IMR-90 (cell line): ENCODE measurements at regions not wholly inside any gene's neighbourhood (a gene's known extent, or its start where the extent isn't known, plus 50 kb on each side); places are given as distances from the start of the nearest gene placed in this dataset.

Source experiments
- BHLHE40 ChIP-seq: fragments of 150-350 bp; IDR thresholded peaks from 2 replicates; pipeline ENCODE4 v1.6.1; 2016; ENCODE audit warnings: mild to moderate bottlenecking, low read depth, low read length
- MAZ ChIP-seq: IDR thresholded peaks from 2 replicates; pipeline ENCODE4 v1.6.1; 2012; ENCODE audit warnings: low read depth, mild to moderate bottlenecking, low read length, improper control_type of control experiment, moderate library complexity, borderline replicate concordance
- NFE2L2 ChIP-seq: fragments of 150-350 bp; IDR thresholded peaks from 2 replicates; pipeline ENCODE4 v1.6.1; 2016; ENCODE audit warnings: low read depth, mild to moderate bottlenecking, low read length
- POLR2A ChIP-seq: IDR thresholded peaks from 2 replicates; pipeline ENCODE4 v1.6.1; 2012; ENCODE audit warnings: mild to moderate bottlenecking, low read depth, low read length
- RAD21 ChIP-seq: IDR thresholded peaks from 2 replicates; pipeline ENCODE4 v1.6.1; 2012; ENCODE audit warnings: low read length, improper control_type of control experiment
- RCOR1 ChIP-seq: IDR thresholded peaks from 2 replicates; pipeline ENCODE4 v1.6.1; 2012; ENCODE audit warnings: mild to moderate bottlenecking, low read length, improper control_type of control experiment; ENCODE audit not compliant: insufficient replicate concordance
- RFX5 ChIP-seq: IDR thresholded peaks from 2 replicates; pipeline ENCODE4 v1.8.0; 2012; ENCODE audit warnings: low read depth, mild to moderate bottlenecking, low read length, moderate library complexity
- SMC3 ChIP-seq: fragments of 150-350 bp; IDR thresholded peaks from 2 replicates; pipeline ENCODE4 v1.6.1; 2016; ENCODE audit warnings: low read depth, mild to moderate bottlenecking, antibody characterized with exemption, low read length, moderate library complexity
- TF ChIP-seq, protein P1 (sequence below): conservative IDR thresholded peaks from 2 replicates; pipeline ENCODE4 v1.5.1; 2012; ENCODE audit warnings: mild to moderate bottlenecking, low read depth, low read length, improper control_type of control experiment
- TF ChIP-seq, protein P2 (sequence below): fragments of 150-350 bp; IDR thresholded peaks from 2 replicates; pipeline ENCODE4 v1.6.1; 2017; ENCODE audit warnings: mild to moderate bottlenecking, antibody characterized with exemption, low read length, low read depth
- TF ChIP-seq, protein P3 (sequence below): fragments of 150-350 bp; IDR thresholded peaks from 2 replicates; pipeline ENCODE4 v1.6.1; 2016; ENCODE audit warnings: low read depth, mild to moderate bottlenecking, low read length, moderate library complexity, borderline replicate concordance

DNA sequence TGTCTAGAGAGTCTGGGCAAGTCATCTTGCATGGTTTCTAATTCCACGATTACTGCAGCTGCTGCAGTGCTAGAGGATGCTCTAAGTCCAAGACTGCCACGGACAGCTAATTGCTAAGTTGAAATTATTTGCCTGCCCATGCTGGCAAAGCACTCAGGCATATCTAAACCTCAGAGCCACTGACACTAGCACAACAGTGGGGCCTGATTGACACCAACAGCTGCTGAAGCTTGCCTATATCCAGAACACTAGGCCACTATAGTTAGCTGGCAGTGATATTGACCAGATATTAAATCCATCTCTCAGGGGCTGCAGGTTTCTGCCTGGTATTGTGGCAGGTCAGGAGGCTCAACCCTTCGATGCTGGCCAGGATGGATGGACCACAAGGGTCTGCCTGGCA is 103.9 kb downstream of the DCAF12L1 start:
- TF ChIP-seq RAD21 = no peak
- TF ChIP-seq, protein P1, sequence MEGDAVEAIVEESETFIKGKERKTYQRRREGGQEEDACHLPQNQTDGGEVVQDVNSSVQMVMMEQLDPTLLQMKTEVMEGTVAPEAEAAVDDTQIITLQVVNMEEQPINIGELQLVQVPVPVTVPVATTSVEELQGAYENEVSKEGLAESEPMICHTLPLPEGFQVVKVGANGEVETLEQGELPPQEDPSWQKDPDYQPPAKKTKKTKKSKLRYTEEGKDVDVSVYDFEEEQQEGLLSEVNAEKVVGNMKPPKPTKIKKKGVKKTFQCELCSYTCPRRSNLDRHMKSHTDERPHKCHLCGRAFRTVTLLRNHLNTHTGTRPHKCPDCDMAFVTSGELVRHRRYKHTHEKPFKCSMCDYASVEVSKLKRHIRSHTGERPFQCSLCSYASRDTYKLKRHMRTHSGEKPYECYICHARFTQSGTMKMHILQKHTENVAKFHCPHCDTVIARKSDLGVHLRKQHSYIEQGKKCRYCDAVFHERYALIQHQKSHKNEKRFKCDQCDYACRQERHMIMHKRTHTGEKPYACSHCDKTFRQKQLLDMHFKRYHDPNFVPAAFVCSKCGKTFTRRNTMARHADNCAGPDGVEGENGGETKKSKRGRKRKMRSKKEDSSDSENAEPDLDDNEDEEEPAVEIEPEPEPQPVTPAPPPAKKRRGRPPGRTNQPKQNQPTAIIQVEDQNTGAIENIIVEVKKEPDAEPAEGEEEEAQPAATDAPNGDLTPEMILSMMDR = no peak
- no peak for TF ChIP-seq NFE2L2
- TF ChIP-seq RCOR1 = no peak
- no peak for TF ChIP-seq POLR2A
- TF ChIP-seq, protein P2, sequence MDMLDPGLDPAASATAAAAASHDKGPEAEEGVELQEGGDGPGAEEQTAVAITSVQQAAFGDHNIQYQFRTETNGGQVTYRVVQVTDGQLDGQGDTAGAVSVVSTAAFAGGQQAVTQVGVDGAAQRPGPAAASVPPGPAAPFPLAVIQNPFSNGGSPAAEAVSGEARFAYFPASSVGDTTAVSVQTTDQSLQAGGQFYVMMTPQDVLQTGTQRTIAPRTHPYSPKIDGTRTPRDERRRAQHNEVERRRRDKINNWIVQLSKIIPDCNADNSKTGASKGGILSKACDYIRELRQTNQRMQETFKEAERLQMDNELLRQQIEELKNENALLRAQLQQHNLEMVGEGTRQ = no peak
- TF ChIP-seq RFX5 = no peak
- no peak for TF ChIP-seq BHLHE40
- TF ChIP-seq MAZ = no peak
- TF ChIP-seq, protein P3, sequence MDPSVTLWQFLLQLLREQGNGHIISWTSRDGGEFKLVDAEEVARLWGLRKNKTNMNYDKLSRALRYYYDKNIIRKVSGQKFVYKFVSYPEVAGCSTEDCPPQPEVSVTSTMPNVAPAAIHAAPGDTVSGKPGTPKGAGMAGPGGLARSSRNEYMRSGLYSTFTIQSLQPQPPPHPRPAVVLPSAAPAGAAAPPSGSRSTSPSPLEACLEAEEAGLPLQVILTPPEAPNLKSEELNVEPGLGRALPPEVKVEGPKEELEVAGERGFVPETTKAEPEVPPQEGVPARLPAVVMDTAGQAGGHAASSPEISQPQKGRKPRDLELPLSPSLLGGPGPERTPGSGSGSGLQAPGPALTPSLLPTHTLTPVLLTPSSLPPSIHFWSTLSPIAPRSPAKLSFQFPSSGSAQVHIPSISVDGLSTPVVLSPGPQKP = no peak
- no peak for TF ChIP-seq SMC3
